ENCODE measurements at regions not wholly inside any gene's neighbourhood (a gene's known extent, or its start where the extent isn't known, plus 50 kb on each side); places are given as distances from the start of the nearest gene placed in this dataset.

DNA sequence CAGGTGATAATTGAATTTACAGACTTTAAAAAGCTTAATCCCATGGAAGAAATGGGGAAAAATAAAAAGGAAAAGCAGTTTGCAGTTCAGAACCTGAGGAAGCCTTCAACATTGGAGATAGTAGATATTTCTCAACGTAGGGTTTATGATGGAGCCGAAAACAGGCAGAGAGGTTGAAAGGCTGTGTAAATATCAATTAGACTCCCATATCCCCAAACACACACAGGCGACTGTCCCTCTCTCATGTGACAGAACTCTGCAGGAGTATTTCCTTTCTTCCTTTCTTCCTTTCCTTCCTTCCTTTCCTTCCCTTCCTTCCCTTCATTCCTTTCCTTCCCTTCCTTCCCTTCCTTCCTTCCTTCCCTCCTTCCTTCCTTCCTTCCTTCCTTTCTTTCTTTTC is 406.5 kb downstream of the LPIN1 start:
- TF ChIP-seq CTCF (IDR thresholded peaks at IDR 0.05; ENCODE audit: low read depth, low read length) (no peak), EZH2phosphoT487 (IDR thresholded peaks at IDR 0.05; ENCODE audit: low read depth) (no peak)
